NB4 (cell line): ENCODE measurements at regions not wholly inside any gene's neighbourhood (a gene's known extent, or its start where the extent isn't known, plus 50 kb on each side); places are given as distances from the start of the nearest gene placed in this dataset.

Source experiments
- DNase-seq: peaks from one replicate; pipeline ENCODE4 v3.0.0; 2010; ENCODE audit warnings: low read depth
- H3K4me3 ChIP-seq: one replicate; pipeline ENCODE4 v1.5.1; 2011; ENCODE audit warnings: mild to moderate bottlenecking, low read depth, low read length, moderate library complexity
- MYC ChIP-seq: IDR thresholded peaks from 2 replicates; pipeline ENCODE4 v1.6.1; 2011; ENCODE audit warnings: low read depth, low read length
- POLR2A ChIP-seq: IDR thresholded peaks from 2 replicates; pipeline ENCODE4 v1.6.1; 2011; ENCODE audit warnings: mild to moderate bottlenecking; ENCODE audit not compliant: insufficient read length; ENCODE audit errors: extremely low read depth
- TF ChIP-seq, protein P1 (sequence below): IDR thresholded peaks from one replicate; pipeline ENCODE4 v1.5.1; 2012; ENCODE audit warnings: low read depth, low read length
- TF ChIP-seq, protein P2 (sequence below): IDR thresholded peaks from 2 replicates; pipeline ENCODE4 v1.6.1; 2011; ENCODE audit warnings: low read depth, low read length

DNA sequence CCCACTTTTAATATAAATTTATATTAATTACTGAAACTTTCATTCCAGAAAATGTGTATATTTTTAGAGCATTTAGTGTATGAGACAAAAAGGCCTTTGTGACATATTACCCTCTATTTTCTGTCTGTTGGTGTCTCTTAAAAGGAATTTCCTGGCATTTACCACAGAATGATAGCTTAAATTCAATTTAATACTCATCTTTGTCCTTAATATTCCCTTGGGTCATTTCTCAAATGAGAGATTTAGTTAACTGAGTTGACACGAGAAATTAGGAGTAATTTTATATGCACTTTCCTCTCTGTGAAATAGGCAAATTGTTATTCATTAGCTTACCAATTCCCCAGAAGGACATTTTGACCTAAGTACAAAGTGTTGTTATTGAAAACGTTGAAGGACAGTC, 101.7 kb upstream of the CTTNBP2 start:
- no peak for TF ChIP-seq MYC
- TF ChIP-seq, protein P1, sequence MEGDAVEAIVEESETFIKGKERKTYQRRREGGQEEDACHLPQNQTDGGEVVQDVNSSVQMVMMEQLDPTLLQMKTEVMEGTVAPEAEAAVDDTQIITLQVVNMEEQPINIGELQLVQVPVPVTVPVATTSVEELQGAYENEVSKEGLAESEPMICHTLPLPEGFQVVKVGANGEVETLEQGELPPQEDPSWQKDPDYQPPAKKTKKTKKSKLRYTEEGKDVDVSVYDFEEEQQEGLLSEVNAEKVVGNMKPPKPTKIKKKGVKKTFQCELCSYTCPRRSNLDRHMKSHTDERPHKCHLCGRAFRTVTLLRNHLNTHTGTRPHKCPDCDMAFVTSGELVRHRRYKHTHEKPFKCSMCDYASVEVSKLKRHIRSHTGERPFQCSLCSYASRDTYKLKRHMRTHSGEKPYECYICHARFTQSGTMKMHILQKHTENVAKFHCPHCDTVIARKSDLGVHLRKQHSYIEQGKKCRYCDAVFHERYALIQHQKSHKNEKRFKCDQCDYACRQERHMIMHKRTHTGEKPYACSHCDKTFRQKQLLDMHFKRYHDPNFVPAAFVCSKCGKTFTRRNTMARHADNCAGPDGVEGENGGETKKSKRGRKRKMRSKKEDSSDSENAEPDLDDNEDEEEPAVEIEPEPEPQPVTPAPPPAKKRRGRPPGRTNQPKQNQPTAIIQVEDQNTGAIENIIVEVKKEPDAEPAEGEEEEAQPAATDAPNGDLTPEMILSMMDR, result no peak
- no peak overlapping the region for H3K4me3 ChIP-seq
- DNase-seq, result no peak

DNA sequence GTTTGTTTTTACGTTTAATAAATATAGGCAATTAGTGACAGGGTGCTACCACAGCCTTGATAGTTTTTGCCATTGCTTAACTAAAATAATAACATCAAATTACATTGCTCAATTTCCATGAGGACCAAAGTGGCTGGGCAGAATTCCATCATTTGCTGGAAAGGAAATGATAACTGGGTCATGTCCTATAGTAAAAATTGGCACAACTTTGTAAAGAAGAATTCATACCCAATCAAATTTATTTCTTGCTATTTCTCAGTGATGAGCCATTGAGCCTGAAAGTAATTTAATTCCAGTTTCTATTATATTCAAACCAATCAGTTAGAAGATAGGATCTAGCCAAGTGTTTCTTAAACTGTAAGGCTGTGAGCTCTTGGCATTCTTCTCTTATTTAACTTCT, 102.2 kb upstream of the CTTNBP2 start:
- no peak for DNase-seq
- TF ChIP-seq MYC (no peak), POLR2A (no peak)
- TF ChIP-seq, protein P2, sequence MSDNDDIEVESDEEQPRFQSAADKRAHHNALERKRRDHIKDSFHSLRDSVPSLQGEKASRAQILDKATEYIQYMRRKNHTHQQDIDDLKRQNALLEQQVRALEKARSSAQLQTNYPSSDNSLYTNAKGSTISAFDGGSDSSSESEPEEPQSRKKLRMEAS, result no peak
- TF ChIP-seq, protein P1, result no peak
- no peak overlapping the region for H3K4me3 ChIP-seq

DNA sequence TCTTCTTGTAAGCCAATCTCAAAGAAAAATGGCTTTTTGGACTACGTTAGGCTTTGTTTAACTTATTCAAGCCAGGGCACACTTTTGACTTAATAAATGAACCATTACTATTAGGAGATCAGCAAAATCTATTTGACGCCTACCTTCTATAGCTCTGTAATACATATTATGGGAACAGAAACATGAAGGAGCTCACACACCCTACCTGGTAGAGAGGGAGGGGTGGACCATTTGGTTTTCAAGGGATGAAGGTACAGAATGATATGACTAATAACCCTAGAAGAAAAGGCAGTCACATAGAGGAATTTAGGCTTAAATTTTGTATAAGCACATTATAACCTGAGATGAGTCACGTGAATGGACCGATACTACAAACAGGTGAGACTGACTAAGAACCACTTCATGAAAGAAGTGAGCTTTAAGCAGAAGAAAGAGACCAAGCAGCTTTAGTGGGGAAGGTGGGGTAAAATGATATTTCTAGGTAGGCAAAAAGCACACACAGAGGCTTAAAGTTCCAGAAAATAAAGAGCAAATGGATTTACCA, 106.8 kb upstream of the CTTNBP2 start:
- no peak for DNase-seq
- no peak overlapping the region for H3K4me3 ChIP-seq
- TF ChIP-seq, protein P1, result no peak
- TF ChIP-seq, protein P2, result no peak
- TF ChIP-seq MYC, result no peak
- no peak for TF ChIP-seq POLR2A

DNA sequence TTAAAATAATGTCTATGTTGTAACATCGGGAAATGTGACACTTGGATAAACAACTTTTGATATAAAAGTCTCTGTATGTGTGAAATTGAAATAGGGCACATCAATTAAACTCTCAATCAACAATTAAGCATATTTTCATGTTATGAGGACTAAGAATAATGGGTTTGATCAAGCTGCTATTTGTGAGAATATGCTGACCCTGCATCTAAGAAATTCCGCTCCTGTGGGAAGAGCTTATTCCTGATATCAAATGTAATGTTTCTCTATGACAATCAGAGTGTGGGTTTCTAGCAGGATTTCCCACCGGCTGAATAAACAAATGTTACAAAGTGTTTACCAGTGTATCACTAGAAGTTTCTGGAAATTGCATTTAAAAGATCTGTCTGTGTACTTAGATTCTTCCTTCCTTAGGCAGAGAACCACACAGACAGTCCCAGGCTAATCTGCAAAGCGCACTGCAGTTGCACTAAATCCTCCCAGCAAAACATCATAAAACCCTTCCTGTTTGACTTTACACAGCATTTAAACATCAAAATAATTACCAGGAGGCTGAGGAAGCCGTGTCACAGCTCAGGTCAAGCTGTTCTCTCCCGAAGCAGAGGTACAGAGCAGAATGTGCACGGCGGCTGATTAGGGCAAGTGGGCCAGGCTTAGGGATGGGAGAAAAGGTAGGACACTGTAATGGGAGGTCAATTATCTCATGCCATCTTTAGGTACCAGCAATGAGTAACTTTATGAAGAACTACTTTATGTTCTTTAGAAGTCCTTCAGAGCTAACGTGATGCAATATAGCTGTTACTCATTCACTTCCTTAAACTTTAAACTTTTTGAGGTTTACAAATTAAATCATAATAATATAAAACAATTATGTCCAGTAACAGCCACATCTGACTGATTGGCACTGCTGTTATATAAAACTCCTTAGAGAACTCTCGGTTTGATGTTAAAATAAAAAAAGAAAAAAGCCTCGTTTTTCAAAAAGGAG, 109.1 kb upstream of the CTTNBP2 start:
- H3K4me3 ChIP-seq, result no peak overlapping the region
- TF ChIP-seq MYC (no peak), POLR2A (no peak)
- TF ChIP-seq, protein P2, result no peak
- TF ChIP-seq, protein P1, result no peak
- peak; percentile 36 for DNase-seq

DNA sequence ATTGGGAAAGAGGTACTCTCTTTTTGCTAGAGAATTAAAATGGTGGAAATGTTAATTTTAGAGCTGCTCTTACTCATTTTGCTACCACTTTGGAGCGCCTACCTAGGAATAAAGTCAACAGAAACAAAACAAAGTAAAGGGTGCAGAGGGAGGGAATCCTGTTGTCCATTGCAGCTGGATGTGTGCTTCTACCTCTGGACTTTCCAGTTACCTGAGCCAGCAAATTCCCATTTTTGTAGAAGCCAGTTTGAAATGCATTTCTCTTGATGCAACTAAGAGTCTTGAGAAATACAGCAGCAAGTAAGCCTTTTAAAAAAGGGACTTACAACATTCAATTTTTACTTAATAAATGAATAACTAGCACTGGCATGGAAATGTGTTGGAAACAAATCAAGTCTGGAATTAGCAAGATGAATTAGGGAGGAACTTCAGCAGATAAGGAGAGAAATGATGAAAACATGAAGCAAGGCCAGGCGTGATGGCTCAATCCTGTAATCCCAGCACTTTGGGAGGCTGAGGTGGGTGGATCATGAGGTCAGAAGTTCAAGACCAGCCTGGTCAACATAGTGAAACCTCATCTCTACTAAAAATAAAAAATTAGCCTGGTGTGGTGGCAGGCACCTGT, 113.5 kb upstream of the CTTNBP2 start:
- DNase-seq, result no peak
- TF ChIP-seq POLR2A, result no peak
- TF ChIP-seq, protein P1, result no peak
- no peak overlapping the region for H3K4me3 ChIP-seq
